A673 (cell line): ENCODE measurements at regions not wholly inside any gene's neighbourhood (a gene's known extent, or its start where the extent isn't known, plus 50 kb on each side); places are given as distances from the start of the nearest gene placed in this dataset.

Experiments used
- BruUV-seq: library from RNA; stranded (reverse); fragments of 400-500 nt; replicated peaks from 2 replicates; lab custom pipeline; 2021; lab: Mats Ljungman, UMichigan
- CTCF ChIA-PET: fragments of 300-600 bp; sonication (Branson Sonifier 250); formaldehyde crosslinking; loops from one replicate; lab custom pipeline; 2022; ENCODE audit warnings: antibody characterized with exemption; lab: Charles Lee
- POLR2A ChIA-PET: fragments of 300-600 bp; sonication (Branson Sonifier 250); formaldehyde crosslinking; loops from one replicate; lab custom pipeline; 2022; ENCODE audit warnings: antibody characterized with exemption; ENCODE audit not compliant: low non-redundant PET; lab: Charles Lee
- DNase-seq: peaks from one replicate; pipeline ENCODE4 v3.0.0-alpha.2; 2015; ENCODE audit warnings: low spot score
- H3K27ac ChIP-seq: fragments of 200-600 bp; sonication (generic); 2 replicates; pipeline ENCODE4 v1.5.1; 2016; ENCODE audit warnings: mixed run types, low read depth, mild to moderate bottlenecking, mixed read lengths, antibody characterized with exemption, low read length; ENCODE audit not compliant: poor library complexity, severe bottlenecking
- H3K27me3 ChIP-seq: fragments of 200-600 bp; sonication (generic); replicated peaks from 2 replicates; pipeline ENCODE4 v1.6.1; 2017; ENCODE audit warnings: mixed run types, low read depth, mild to moderate bottlenecking, mixed read lengths, antibody characterized with exemption, low read length; ENCODE audit not compliant: insufficient read depth, poor library complexity
- H3K36me3 ChIP-seq: fragments of 200-600 bp; sonication (generic); 2 replicates; pipeline ENCODE4 v1.6.1; 2016; ENCODE audit warnings: mixed run types, mild to moderate bottlenecking, mixed read lengths, antibody characterized with exemption, low read length; ENCODE audit not compliant: insufficient read depth, poor library complexity, severe bottlenecking
- H3K4me1 ChIP-seq: fragments of 200-600 bp; sonication (generic); 2 replicates; pipeline ENCODE4 v1.6.1; 2017; ENCODE audit warnings: mixed run types, mild to moderate bottlenecking, mixed read lengths, antibody characterized with exemption, low read length; ENCODE audit not compliant: insufficient read depth, poor library complexity, severe bottlenecking
- H3K4me3 ChIP-seq: fragments of 200-600 bp; sonication (generic); 2 replicates; pipeline ENCODE4 v1.5.1; 2016; ENCODE audit warnings: low read depth, mixed run types, mild to moderate bottlenecking, mixed read lengths, low read length; ENCODE audit not compliant: poor library complexity, severe bottlenecking
- H3K9me3 ChIP-seq: fragments of 200-600 bp; sonication (generic); 2 replicates; pipeline ENCODE4 v1.6.1; 2016; ENCODE audit warnings: mixed run types, low read depth, mild to moderate bottlenecking, mixed read lengths, antibody characterized with exemption, low read length; ENCODE audit not compliant: poor library complexity, severe bottlenecking
- EZH2 ChIP-seq: fragments of 200-600 bp; sonication (generic); IDR thresholded peaks from 2 replicates; pipeline ENCODE4 v1.6.1; 2017; ENCODE audit warnings: borderline replicate concordance, low read depth, mild to moderate bottlenecking, mixed read lengths, antibody characterized with exemption, low read length; ENCODE audit not compliant: poor library complexity, severe bottlenecking
- intact Hi-C: fragments of 100-400 bp; cut with micrococcal nuclease; formaldehyde crosslinking; loops from one replicate; pipeline ENCODE4 v1.10.0; 2022; ENCODE audit not compliant: unreplicated experiment
- TF ChIP-seq, protein P1 (sequence below): fragments of 300-800, 200-600 bp; sonication (generic); conservative IDR thresholded peaks from 2 replicates; pipeline ENCODE4 v1.5.1; 2017; ENCODE audit warnings: low read depth, mild to moderate bottlenecking, antibody characterized with exemption, low read length, moderate library complexity, mixed read lengths

DNA sequence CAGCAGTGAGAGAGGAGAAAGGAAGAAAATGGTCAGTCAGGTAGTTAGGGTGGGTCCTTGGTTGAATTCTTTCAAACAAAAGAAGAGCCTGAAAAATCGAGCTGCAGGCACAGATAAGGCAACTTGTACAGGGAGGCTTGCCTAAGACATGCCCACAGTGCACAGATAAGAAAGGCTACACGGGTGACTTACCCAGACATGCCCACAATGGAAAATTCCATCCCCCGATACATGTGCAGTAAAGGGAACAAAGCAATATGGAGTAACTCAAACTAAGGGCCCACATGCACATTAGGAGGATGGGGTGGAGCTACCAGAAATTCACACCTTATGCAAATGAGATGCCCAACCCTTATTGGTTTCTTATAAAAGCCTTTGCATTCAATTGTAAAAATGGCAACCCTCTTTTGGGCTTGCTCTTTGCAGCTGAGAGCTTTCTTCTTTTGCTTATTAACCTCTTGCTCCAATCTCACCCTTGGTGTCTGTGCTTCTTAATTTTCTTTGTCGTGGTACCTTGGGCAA is 110.3 kb upstream of the RMP24 start:
- DNase-seq = no peak
- H3K27me3 ChIP-seq = no peaks in the 10 kb centered on the region
- H3K27ac ChIP-seq = no peak overlapping the region
- intact Hi-C loops = no loop called here
- H3K4me3 ChIP-seq = no peak overlapping the region
- H3K4me1 ChIP-seq = no peaks in the 10 kb centered on the region
- no peak for TF ChIP-seq EZH2
- TF ChIP-seq, protein P1, sequence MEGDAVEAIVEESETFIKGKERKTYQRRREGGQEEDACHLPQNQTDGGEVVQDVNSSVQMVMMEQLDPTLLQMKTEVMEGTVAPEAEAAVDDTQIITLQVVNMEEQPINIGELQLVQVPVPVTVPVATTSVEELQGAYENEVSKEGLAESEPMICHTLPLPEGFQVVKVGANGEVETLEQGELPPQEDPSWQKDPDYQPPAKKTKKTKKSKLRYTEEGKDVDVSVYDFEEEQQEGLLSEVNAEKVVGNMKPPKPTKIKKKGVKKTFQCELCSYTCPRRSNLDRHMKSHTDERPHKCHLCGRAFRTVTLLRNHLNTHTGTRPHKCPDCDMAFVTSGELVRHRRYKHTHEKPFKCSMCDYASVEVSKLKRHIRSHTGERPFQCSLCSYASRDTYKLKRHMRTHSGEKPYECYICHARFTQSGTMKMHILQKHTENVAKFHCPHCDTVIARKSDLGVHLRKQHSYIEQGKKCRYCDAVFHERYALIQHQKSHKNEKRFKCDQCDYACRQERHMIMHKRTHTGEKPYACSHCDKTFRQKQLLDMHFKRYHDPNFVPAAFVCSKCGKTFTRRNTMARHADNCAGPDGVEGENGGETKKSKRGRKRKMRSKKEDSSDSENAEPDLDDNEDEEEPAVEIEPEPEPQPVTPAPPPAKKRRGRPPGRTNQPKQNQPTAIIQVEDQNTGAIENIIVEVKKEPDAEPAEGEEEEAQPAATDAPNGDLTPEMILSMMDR = no peak
- no TSS peak for BruUV-seq
- no peaks in the 10 kb centered on the region for H3K36me3 ChIP-seq
- no peaks in the 10 kb centered on the region for H3K9me3 ChIP-seq
- ChIA-PET POLR2A (no interaction called here), CTCF (no interaction called here)

DNA sequence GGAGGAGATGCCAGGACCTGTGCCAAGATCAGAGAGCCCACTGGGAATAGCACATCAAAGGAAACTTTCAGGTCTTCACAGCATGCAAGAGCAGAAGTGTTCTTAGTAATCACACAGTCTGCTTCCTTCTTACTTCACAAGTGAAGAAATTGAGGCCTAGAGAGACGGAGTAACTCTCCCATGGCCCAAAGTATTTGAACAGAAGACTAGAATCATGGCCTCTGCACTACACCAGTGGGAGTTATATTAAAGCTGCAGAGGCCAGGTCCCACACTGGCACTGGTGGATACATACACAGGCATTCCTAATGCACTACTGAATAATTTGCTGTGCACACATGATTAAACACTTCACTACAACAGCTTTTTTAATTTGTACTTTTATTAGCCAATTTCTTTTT is 107.6 kb upstream of the RMP24 start:
- DNase-seq = no peak
- no TSS peak for BruUV-seq
- POLR2A ChIA-PET = no interaction called here

DNA sequence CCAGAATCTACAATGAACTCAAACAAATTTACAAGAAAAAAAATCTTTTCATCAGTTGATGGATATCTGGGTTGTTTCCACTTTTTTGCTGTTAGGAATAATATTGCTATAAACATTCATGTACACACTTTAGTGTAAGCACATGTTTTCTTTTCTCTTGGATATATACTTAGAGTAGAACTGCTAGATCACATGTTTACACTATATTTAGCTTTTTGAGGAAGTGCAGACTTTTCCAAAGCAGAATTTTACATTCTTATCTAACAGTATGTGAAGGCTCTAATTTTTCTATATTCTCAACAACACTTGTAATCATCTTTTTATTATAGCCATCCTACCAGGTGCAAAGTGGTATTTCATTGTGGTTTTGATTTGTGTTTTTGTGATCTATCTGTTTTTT is 103.6 kb upstream of the RMP24 start:
- no peak overlapping the region for H3K4me3 ChIP-seq
- no peak for TF ChIP-seq EZH2
- TF ChIP-seq, protein P1 = no peak
- H3K27ac ChIP-seq = no peak overlapping the region
- CTCF ChIA-PET = no interaction called here
- H3K36me3 ChIP-seq = no peaks in the 10 kb centered on the region
- no peaks in the 10 kb centered on the region for H3K4me1 ChIP-seq
- POLR2A ChIA-PET = no interaction called here
- BruUV-seq = no TSS peak
- intact Hi-C loops = no loop called here
- DNase-seq = no peak
- H3K27me3 ChIP-seq = no peaks in the 10 kb centered on the region
- H3K9me3 ChIP-seq = no peaks in the 10 kb centered on the region

More for the DNA sequence above, 107.6 kb upstream of the RMP24 start:
- H3K9me3 ChIP-seq = no peaks in the 10 kb centered on the region
- H3K4me3 ChIP-seq = no peak overlapping the region
- H3K4me1 ChIP-seq = no peaks in the 10 kb centered on the region
- no peaks in the 10 kb centered on the region for H3K27me3 ChIP-seq
- no peak overlapping the region for H3K27ac ChIP-seq
- CTCF ChIA-PET = no interaction called here
- H3K36me3 ChIP-seq = no peaks in the 10 kb centered on the region
- intact Hi-C loops = no loop called here
- TF ChIP-seq, protein P1 = no peak
- no peak for TF ChIP-seq EZH2
